ENCODE measurements at regions not wholly inside any gene's neighbourhood (a gene's known extent, or its start where the extent isn't known, plus 50 kb on each side); places are given as distances from the start of the nearest gene placed in this dataset.

DNA sequence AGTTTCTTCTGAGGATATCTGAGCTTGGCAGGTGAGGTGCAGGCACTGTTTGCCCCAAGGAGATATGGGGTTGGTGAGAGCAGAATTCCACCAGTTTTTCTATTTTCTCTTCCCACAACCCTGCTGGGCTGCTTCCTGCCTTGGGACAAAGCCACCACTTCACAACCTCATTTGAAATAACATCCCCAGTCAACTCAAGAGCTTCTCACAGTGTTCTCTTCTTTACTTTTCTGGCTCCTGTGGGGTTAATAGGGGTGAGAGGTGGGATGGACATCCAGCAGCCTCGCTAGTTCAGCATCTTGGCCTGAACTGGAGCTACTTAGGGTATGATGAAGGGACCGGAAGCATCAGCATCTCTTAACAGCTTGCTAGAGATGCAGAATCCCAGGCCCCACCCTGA lies 106.3 kb downstream of the SLC4A3 start:
- TF ChIP-seq, protein P1, sequence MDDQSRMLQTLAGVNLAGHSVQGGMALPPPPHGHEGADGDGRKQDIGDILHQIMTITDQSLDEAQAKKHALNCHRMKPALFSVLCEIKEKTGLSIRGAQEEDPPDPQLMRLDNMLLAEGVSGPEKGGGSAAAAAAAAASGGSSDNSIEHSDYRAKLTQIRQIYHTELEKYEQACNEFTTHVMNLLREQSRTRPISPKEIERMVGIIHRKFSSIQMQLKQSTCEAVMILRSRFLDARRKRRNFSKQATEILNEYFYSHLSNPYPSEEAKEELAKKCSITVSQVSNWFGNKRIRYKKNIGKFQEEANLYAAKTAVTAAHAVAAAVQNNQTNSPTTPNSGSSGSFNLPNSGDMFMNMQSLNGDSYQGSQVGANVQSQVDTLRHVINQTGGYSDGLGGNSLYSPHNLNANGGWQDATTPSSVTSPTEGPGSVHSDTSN (CRISPR knock-in tag; IDR thresholded peaks at IDR 0.05) = no peak
- TF ChIP-seq ZNF239 (tag by site-specific recombination; IDR thresholded peaks at IDR 0.05) (no peak), ZNF561 (tag by site-specific recombination; IDR thresholded peaks at IDR 0.05; ENCODE audit: borderline replicate concordance) (no peak), ZNF837 (tag by site-specific recombination; IDR thresholded peaks at IDR 0.05) (no peak), ZFP69B (tag by site-specific recombination; IDR thresholded peaks at IDR 0.05) (no peak)
- H3K4me3 ChIP-seq (ENCODE audit: low read depth, low read length) = no peak overlapping the region
- CTCF ChIA-PET = interaction anchor here (0.7 to 1.5 kb wide), 5 partner anchors 11 to 465 kb away, joined by 3 to 6 read pairs (median 3); no protein-coding TSS in a partner anchor
- no peaks in the 10 kb centered on the region for H3K9me3 ChIP-seq (ENCODE audit: control insufficient read depth, insufficient read depth, low read depth, low read length)
- H3K4me1 ChIP-seq (ENCODE audit: control insufficient read depth, insufficient read depth, low read length) = peaks cover 10% of the 10 kb centered on the region
- POLR2A ChIA-PET = no interaction called here
- H3K27ac ChIP-seq (ENCODE audit: extremely low read depth, low read depth, low read length) = no peak overlapping the region
- no peaks in the 10 kb centered on the region for H3K36me3 ChIP-seq (ENCODE audit: control insufficient read depth in 2 of 2, insufficient read depth in 1 of 2, low read length in 2 of 2)

DNA sequence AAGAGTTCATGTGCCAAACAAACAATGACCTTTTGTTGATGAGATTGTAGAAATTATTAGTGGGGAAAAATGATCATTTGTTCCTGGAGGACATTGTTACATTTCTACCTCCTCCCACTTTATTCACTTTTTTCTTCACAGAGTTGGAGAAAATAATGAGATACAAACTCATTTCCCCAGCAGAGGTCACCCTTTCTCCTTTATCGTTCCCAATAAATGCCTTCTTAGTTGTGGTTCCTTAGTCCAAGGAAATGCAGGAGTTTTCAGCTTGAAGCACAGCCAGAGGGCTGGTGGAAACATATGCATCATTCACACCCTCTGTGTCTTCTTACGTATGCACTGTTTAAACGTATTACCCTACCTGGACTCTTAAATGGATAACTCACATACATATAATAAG lies 108.8 kb downstream of the SLC4A3 start:
- Histone ChIP-seq H3K4me3 (ENCODE audit: low read depth, low read length) (no peak overlapping the region), H3K27ac (ENCODE audit: extremely low read depth, low read depth, low read length) (no peak overlapping the region), H3K36me3 (ENCODE audit: control insufficient read depth in 2 of 2, insufficient read depth in 1 of 2, low read length in 2 of 2) (no peaks in the 10 kb centered on the region), H3K4me1 (ENCODE audit: control insufficient read depth, insufficient read depth, low read length) (no peaks in the 10 kb centered on the region), H3K9me3 (ENCODE audit: control insufficient read depth, insufficient read depth, low read depth, low read length) (no peaks in the 10 kb centered on the region)
- ChIA-PET POLR2A (no interaction called here), CTCF (interaction anchor here (0.5 to 1.4 kb wide), 7 partner anchors 18 to 1819 kb away, joined by 3 to 6 read pairs (median 3); no protein-coding TSS in a partner anchor)
- TF ChIP-seq ZNF488 (tag by site-specific recombination; IDR thresholded peaks at IDR 0.05) (no peak), ZNF621 (tag by site-specific recombination; IDR thresholded peaks at IDR 0.05) (no peak), KLF1 (tag by site-specific recombination; IDR thresholded peaks at IDR 0.05) (no peak), ZNF114 (tag by site-specific recombination; IDR thresholded peaks at IDR 0.05) (no peak), IKZF3 (tag by site-specific recombination; IDR thresholded peaks at IDR 0.05) (peak; percentile 48; the same call in 1 of the 2 replicates), ZFP37 (tag by site-specific recombination; IDR thresholded peaks at IDR 0.05) (no peak), CTCF (tag by site-specific recombination; IDR thresholded peaks at IDR 0.05) (peak; percentile 58), HIC1 (tag by site-specific recombination; IDR thresholded peaks at IDR 0.05) (no peak), BCL11B (tag by site-specific recombination; IDR thresholded peaks at IDR 0.05; ENCODE audit: low read depth) (no peak), ZNF133 (tag by site-specific recombination; IDR thresholded peaks at IDR 0.05) (no peak), ZNF324 (tag by site-specific recombination; IDR thresholded peaks at IDR 0.05) (no peak), HOXA7 (CRISPR knock-in tag; IDR thresholded peaks at IDR 0.05; ENCODE audit: borderline replicate concordance) (no peak), ZBTB17 (tag by site-specific recombination; IDR thresholded peaks at IDR 0.05) (no peak), ZNF341 (tag by site-specific recombination; IDR thresholded peaks at IDR 0.05; ENCODE audit: low read depth) (no peak), ZFHX2 (tag by site-specific recombination; conservative IDR thresholded peaks at IDR 0.05) (no peak), YY1 (tag by site-specific recombination; IDR thresholded peaks at IDR 0.05) (no peak), ZNF571 (tag by site-specific recombination; IDR thresholded peaks at IDR 0.05) (no peak), ZBTB48 (tag by site-specific recombination; IDR thresholded peaks at IDR 0.05) (no peak), ZNF654 (tag by site-specific recombination; IDR thresholded peaks at IDR 0.05; ENCODE audit: low read depth) (peak; percentile 89), ZNF521 (tag by site-specific recombination; IDR thresholded peaks at IDR 0.05) (no peak), SETDB1 (IDR thresholded peaks at IDR 0.05; ENCODE audit: insufficient read length, low read length) (no peak), ZNF248 (tag by site-specific recombination; IDR thresholded peaks at IDR 0.05) (no peak), ZSCAN18 (tag by site-specific recombination; IDR thresholded peaks at IDR 0.05) (no peak)
- TF ChIP-seq, protein P2, sequence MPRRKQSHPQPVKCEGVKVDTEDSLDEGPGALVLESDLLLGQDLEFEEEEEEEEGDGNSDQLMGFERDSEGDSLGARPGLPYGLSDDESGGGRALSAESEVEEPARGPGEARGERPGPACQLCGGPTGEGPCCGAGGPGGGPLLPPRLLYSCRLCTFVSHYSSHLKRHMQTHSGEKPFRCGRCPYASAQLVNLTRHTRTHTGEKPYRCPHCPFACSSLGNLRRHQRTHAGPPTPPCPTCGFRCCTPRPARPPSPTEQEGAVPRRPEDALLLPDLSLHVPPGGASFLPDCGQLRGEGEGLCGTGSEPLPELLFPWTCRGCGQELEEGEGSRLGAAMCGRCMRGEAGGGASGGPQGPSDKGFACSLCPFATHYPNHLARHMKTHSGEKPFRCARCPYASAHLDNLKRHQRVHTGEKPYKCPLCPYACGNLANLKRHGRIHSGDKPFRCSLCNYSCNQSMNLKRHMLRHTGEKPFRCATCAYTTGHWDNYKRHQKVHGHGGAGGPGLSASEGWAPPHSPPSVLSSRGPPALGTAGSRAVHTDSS (tag by site-specific recombination; IDR thresholded peaks at IDR 0.05) = no peak
